ENCODE measurements at regions not wholly inside any gene's neighbourhood (a gene's known extent, or its start where the extent isn't known, plus 50 kb on each side); places are given as distances from the start of the nearest gene placed in this dataset.
"Not testable (repeated sequence)": the region's sequence is repeated elsewhere in the genome, so short reads cannot be mapped to it uniquely, and the experiment has no call there.

GRCh38 chr21:43286196-43286595, 117.4 kb downstream of the CRYAA start:
- DNase-seq = no peak

- DNase-seq = no peak
Measured at GRCh38 chr21:43284700-43285099, 115.9 kb downstream of the CRYAA start.

- no peak for DNase-seq
Measured at GRCh38 chr21:43284238-43284637, 115.4 kb downstream of the CRYAA start.

- DNase-seq = not testable (repeated sequence)
Measured at GRCh38 chr21:43283925-43284221, 115.1 kb downstream of the CRYAA start.

- no peak for DNase-seq
Measured at GRCh38 chr21:43283136-43283924, 114.5 kb downstream of the CRYAA start.

- DNase-seq = no peak
Measured at GRCh38 chr21:43282358-43283120, 113.7 kb downstream of the CRYAA start.

- no peak for DNase-seq
Measured at GRCh38 chr21:43281661-43282357, 113.0 kb downstream of the CRYAA start.

- DNase-seq = no peak
Measured at GRCh38 chr21:43280949-43281633, 112.3 kb downstream of the CRYAA start.

GRCh38 chr21:43279578-43279894, 110.7 kb downstream of the CRYAA start:
- no peak for DNase-seq

- DNase-seq = no peak
Measured at GRCh38 chr21:43278766-43279577, 110.2 kb downstream of the CRYAA start.

GRCh38 chr21:43278359-43278758, 109.6 kb downstream of the CRYAA start:
- DNase-seq = no peak

GRCh38 chr21:43277481-43278351, 108.9 kb downstream of the CRYAA start:
- DNase-seq = no peak

GRCh38 chr21:43276811-43277210, 108.0 kb downstream of the CRYAA start:
- DNase-seq = no peak

GRCh38 chr21:43275421-43276211, 106.8 kb downstream of the CRYAA start:
- no peak for DNase-seq

GRCh38 chr21:43274946-43275310, 106.1 kb downstream of the CRYAA start:
- no peak for DNase-seq

GRCh38 chr21:43274022-43274945, 105.5 kb downstream of the CRYAA start:
- DNase-seq = no peak

GRCh38 chr21:43273708-43274021, 104.9 kb downstream of the CRYAA start:
- no peak for DNase-seq

- no peak for DNase-seq
Measured at GRCh38 chr21:43273016-43273707, 104.4 kb downstream of the CRYAA start.

GRCh38 chr21:43272591-43272990, 103.8 kb downstream of the CRYAA start:
- DNase-seq = no peak

Data from NCI-H774 (cell line).